GM10266 (cell line): ENCODE measurements at regions not wholly inside any gene's neighbourhood (a gene's known extent, or its start where the extent isn't known, plus 50 kb on each side); places are given as distances from the start of the nearest gene placed in this dataset.

Experiments
- DNase-seq: peaks from one replicate; pipeline ENCODE4 v3.0.0; 2012; ENCODE audit errors: extremely low spot score
- CTCF ChIP-seq: IDR thresholded peaks from 2 replicates; pipeline ENCODE4 v1.5.1; 2012; ENCODE audit warnings: mild to moderate bottlenecking, low read depth; ENCODE audit not compliant: control insufficient read depth, insufficient read depth; ENCODE audit errors: missing control alignments

GRCh38 chr16:86682219-86682904 lies 104.0 kb downstream of the FOXL1 start:
- TF ChIP-seq CTCF, result no peak
- DNase-seq, result no peak

- DNase-seq, result no peak
- TF ChIP-seq CTCF, result no peak
These were observed 105.3 kb downstream of the FOXL1 start for GRCh38 chr16:86683441-86684194.

GRCh38 chr16:86685076-86685475 lies 106.7 kb downstream of the FOXL1 start:
- no peak for DNase-seq
- no peak for TF ChIP-seq CTCF

GRCh38 chr16:86690970-86691369 lies 112.6 kb downstream of the FOXL1 start:
- no peak for TF ChIP-seq CTCF
- no peak for DNase-seq

- no peak for DNase-seq
- no peak for TF ChIP-seq CTCF
These were observed 114.1 kb downstream of the FOXL1 start for GRCh38 chr16:86692426-86692825.

- DNase-seq, result no peak
- no peak for TF ChIP-seq CTCF
These were observed 114.7 kb downstream of the FOXL1 start for GRCh38 chr16:86693033-86693432.

GRCh38 chr16:86697715-86698114 lies 119.4 kb downstream of the FOXL1 start:
- no peak for TF ChIP-seq CTCF
- DNase-seq, result no peak
